ENCODE measurements at regions not wholly inside any gene's neighbourhood (a gene's known extent, or its start where the extent isn't known, plus 50 kb on each side); places are given as distances from the start of the nearest gene placed in this dataset.
"Not testable (repeated sequence)": the region's sequence is repeated elsewhere in the genome, so short reads cannot be mapped to it uniquely, and the experiment has no call there.

DNA sequence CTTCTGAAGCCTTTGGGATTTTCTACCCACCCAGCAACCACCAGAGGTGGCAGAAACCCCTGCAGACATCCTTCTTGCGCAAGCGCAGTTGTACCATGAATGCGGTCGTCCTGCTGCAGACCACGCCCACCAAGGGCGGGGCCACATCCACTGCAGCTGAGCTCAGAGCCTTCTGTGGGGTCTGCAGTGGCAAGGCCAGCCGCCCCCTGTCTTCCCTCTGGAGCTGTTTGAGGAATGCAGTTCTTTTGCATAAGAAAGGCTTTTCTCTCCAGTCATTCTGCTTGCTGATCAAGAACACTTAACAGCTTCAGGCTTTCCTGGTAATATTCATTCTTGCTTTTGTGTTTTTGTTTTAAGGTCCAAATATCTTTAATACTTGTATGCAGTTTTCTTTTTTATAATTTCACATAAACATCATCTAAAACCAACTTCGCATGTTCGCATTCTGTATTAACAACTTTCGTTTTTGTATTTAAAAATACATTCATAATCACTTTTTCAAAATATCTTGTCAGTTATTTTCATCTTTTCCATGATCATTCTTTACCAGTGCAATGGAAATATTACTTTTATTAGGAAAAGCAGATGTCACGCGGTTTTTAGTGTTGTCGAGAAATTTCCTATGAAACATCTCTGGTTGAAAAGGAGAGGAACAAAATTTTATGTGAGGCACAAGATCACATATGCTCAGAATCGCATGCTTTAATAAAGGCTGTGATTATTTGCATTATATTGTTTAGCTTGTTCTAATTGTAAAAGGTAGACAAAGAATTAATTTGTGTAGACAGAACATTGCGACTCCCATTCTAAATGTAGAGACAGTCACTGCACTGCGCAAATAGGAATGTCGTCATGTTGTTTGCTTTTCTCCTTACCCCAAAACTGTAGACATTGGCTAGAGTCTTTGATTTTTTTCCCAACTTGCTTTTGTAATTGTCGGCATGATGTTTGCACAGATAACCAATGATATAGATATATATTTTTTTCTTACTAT lies 98.1 kb upstream of the SNRPN start:
- no peaks in the 10 kb centered on the region for H3K36me3 ChIP-seq (ENCODE audit: control insufficient read depth, insufficient read depth, low read length)
- H3K4me3 ChIP-seq (ENCODE audit: low read length): no peak overlapping the region
- H3K27me3 ChIP-seq (ENCODE audit: control insufficient read depth, insufficient read depth, low read length): no peaks in the 10 kb centered on the region
- no peaks in the 10 kb centered on the region for H3K4me1 ChIP-seq (ENCODE audit: control insufficient read depth, insufficient read depth, low read length)
- no peak overlapping the region for H3K9ac ChIP-seq (ENCODE audit: low read length)
- no peak overlapping the region for H3K27ac ChIP-seq (ENCODE audit: low read depth, low read length)

DNA sequence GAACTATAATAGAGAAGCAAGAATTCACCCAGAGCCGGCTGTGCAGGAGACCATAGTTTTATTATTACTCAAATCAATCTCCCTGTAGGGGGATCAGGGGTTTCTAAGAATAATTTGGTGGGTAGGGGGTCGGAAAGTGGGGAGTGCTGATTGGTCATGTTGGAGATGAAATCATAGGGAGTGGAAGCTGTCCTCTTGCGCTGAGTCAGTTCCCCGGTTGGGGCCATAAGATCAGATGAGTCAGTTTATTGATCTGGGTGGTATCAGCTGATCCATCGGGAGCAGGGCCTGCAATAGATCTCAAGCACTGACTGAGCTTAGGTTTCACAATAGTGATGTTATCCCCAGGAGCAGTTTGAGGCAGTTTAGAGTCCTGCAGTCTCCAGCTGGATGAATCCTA lies 97.0 kb upstream of the SNRPN start:
- Histone ChIP-seq H3K36me3 (ENCODE audit: control insufficient read depth, insufficient read depth, low read length) (no peaks in the 10 kb centered on the region), H3K4me3 (ENCODE audit: low read length) (no peak overlapping the region), H3K27me3 (ENCODE audit: control insufficient read depth, insufficient read depth, low read length) (no peaks in the 10 kb centered on the region), H3K27ac (ENCODE audit: low read depth, low read length) (no peak overlapping the region), H3K4me1 (ENCODE audit: control insufficient read depth, insufficient read depth, low read length) (no peaks in the 10 kb centered on the region), H3K9ac (ENCODE audit: low read length) (no peak overlapping the region)

GRCh38 chr15:24858183-24858582 lies 96.6 kb upstream of the SNRPN start:
- not testable (repeated sequence) for H3K4me3 ChIP-seq (ENCODE audit: low read length); H3K9ac ChIP-seq (ENCODE audit: low read length); H3K27me3 ChIP-seq (ENCODE audit: control insufficient read depth, insufficient read depth, low read length); H3K27ac ChIP-seq (ENCODE audit: low read depth, low read length); H3K4me1 ChIP-seq (ENCODE audit: control insufficient read depth, insufficient read depth, low read length); H3K36me3 ChIP-seq (ENCODE audit: control insufficient read depth, insufficient read depth, low read length)

DNA sequence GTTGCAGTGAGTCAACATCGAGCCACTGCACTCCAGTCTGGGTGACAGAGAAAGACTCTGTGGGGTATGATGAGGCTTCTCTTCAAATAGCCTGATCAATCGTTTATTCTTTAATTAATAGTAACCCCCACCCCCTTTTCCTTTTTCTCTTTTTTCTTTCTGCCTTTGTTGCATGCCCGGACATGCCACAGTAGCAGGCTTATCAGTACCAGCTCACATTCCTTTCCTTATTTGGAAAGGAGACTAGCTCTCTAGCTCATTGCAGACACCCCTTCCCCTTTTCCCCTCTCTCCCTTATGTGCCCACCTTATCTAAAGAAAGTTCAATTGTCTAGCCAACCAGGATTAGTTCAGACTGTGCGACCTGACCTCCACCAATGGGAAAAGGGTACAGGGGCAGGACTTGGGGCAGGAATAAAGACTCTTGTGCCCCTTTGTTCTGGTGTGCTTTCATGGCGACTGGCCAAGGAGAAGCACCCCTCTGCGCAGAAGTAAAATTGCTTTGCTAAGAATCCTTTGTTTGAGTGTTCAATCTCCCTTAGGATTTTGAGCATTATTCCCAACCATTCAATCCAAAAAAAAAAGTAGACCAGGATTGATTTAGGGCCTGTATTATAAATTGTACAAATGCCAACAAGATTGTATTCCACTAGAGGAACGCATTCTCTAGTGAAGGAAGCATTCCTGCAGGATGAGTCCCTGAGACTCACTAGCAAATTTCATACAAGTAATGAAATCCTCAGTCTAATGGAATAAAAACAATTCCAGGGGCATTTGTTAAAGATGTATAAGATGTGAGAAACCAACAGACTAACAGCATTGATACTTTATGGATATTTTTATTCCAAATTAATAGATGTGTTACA lies 95.8 kb upstream of the SNRPN start:
- Histone ChIP-seq H3K4me3 (ENCODE audit: low read length) (no peak overlapping the region), H3K4me1 (ENCODE audit: control insufficient read depth, insufficient read depth, low read length) (no peaks in the 10 kb centered on the region), H3K9ac (ENCODE audit: low read length) (no peak overlapping the region), H3K27ac (ENCODE audit: low read depth, low read length) (no peak overlapping the region), H3K27me3 (ENCODE audit: control insufficient read depth, insufficient read depth, low read length) (no peaks in the 10 kb centered on the region), H3K36me3 (ENCODE audit: control insufficient read depth, insufficient read depth, low read length) (no peaks in the 10 kb centered on the region)

DNA sequence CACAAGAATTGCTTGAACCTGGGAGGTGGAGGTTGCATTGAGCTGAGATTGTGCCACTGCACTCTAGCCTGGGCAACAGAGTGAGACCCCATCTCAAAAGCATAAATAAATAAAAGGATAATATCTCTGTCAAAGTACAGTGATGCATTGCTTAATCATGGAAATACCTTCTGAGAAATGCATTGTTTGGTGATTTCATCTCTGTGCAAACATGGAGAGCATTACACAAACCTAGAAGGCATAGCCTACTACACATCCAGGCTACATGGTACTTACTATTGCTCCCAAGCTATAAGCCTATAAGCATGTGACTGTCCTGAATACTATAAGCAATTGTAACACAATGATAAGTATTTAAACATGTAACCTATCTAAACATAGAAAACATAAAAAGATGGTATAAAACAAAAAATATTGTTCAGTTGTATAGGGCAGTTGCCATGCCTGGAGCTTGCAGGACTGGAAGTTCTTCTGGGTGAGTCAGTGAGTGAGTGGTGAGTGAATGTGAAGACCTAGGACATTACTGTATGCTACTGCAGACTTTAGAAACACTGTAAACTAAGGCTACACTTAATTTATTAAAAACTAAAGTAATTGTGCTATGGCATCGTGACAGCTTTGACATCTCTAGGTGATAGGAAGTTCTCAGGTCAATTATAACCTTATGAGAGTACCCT lies 93.6 kb upstream of the SNRPN start:
- no peaks in the 10 kb centered on the region for H3K36me3 ChIP-seq (ENCODE audit: control insufficient read depth, insufficient read depth, low read length)
- no peak overlapping the region for H3K27ac ChIP-seq (ENCODE audit: low read depth, low read length)
- no peak overlapping the region for H3K4me3 ChIP-seq (ENCODE audit: low read length)
- H3K9ac ChIP-seq (ENCODE audit: low read length): no peak overlapping the region
- H3K27me3 ChIP-seq (ENCODE audit: control insufficient read depth, insufficient read depth, low read length): no peaks in the 10 kb centered on the region
- H3K4me1 ChIP-seq (ENCODE audit: control insufficient read depth, insufficient read depth, low read length): no peaks in the 10 kb centered on the region

- no peak overlapping the region for H3K9ac ChIP-seq (ENCODE audit: low read length)
- H3K27me3 ChIP-seq (ENCODE audit: control insufficient read depth, insufficient read depth, low read length): no peaks in the 10 kb centered on the region
- H3K4me3 ChIP-seq (ENCODE audit: low read length): no peak overlapping the region
- no peak overlapping the region for H3K27ac ChIP-seq (ENCODE audit: low read depth, low read length)
- H3K36me3 ChIP-seq (ENCODE audit: control insufficient read depth, insufficient read depth, low read length): no peaks in the 10 kb centered on the region
- H3K4me1 ChIP-seq (ENCODE audit: control insufficient read depth, insufficient read depth, low read length): no peaks in the 10 kb centered on the region
Measured at GRCh38 chr15:24862726-24863521, 91.9 kb upstream of the SNRPN start.

DNA sequence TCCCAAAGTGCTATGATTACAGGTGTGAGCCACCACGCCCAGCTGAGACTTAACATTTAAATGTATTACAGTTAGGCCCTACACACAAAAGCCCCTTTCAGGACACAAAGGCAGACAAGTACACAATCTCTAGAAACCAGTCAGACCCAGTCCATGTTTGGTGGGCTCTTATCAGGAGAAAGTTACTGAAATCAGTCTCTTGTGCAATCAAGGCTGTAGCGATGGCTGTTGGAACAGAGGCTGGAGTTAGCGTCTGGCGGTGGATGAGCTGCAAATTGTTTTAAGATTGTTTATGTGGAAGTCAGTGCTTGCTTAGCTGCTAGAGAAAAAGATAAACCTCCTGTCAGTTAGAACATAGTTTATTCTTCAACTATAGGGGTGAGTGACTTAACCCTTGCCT lies 89.5 kb upstream of the SNRPN start:
- no peak overlapping the region for H3K27ac ChIP-seq (ENCODE audit: low read depth, low read length)
- H3K36me3 ChIP-seq (ENCODE audit: control insufficient read depth, insufficient read depth, low read length): no peaks in the 10 kb centered on the region
- no peak overlapping the region for H3K4me3 ChIP-seq (ENCODE audit: low read length)
- no peaks in the 10 kb centered on the region for H3K4me1 ChIP-seq (ENCODE audit: control insufficient read depth, insufficient read depth, low read length)
- H3K9ac ChIP-seq (ENCODE audit: low read length): no peak overlapping the region
- no peaks in the 10 kb centered on the region for H3K27me3 ChIP-seq (ENCODE audit: control insufficient read depth, insufficient read depth, low read length)

- no peak overlapping the region for H3K4me3 ChIP-seq (ENCODE audit: low read length)
- no peaks in the 10 kb centered on the region for H3K27me3 ChIP-seq (ENCODE audit: control insufficient read depth, insufficient read depth, low read length)
- no peaks in the 10 kb centered on the region for H3K4me1 ChIP-seq (ENCODE audit: control insufficient read depth, insufficient read depth, low read length)
- no peak overlapping the region for H3K27ac ChIP-seq (ENCODE audit: low read depth, low read length)
- no peaks in the 10 kb centered on the region for H3K36me3 ChIP-seq (ENCODE audit: control insufficient read depth, insufficient read depth, low read length)
- no peak overlapping the region for H3K9ac ChIP-seq (ENCODE audit: low read length)
Measured at GRCh38 chr15:24877174-24877573, 77.6 kb upstream of the SNRPN start.

DNA sequence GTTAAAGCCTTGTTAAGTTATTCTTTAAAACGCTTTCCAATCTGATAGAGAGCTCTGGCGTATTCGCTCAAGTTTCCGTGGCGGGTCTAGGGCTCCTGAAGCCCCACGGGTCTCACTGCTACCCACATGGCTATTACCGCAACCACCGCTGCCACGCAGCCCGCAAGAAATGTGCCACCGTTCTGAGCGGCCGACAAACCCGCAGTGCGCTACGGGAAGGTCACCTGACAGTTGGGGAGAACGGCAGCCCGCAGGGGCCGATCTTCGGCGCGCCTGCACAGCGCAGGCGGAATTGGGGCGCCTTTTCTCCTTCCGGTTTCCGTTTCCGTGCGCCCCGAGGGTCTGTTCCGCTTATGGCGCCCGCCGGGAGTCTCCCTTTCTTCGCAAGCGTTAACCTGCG lies 76.6 kb upstream of the SNRPN start:
- peak overlapping the region; percentile 50 for H3K4me3 ChIP-seq (ENCODE audit: low read length)
- no peaks in the 10 kb centered on the region for H3K4me1 ChIP-seq (ENCODE audit: control insufficient read depth, insufficient read depth, low read length)
- H3K9ac ChIP-seq (ENCODE audit: low read length): no peak overlapping the region
- no peaks in the 10 kb centered on the region for H3K36me3 ChIP-seq (ENCODE audit: control insufficient read depth, insufficient read depth, low read length)
- H3K27ac ChIP-seq (ENCODE audit: low read depth, low read length): no peak overlapping the region
- no peaks in the 10 kb centered on the region for H3K27me3 ChIP-seq (ENCODE audit: control insufficient read depth, insufficient read depth, low read length)

GRCh38 chr15:24879492-24879891 lies 75.3 kb upstream of the SNRPN start:
- Histone ChIP-seq H3K27ac (ENCODE audit: low read depth, low read length) (no peak overlapping the region), H3K27me3 (ENCODE audit: control insufficient read depth, insufficient read depth, low read length) (no peaks in the 10 kb centered on the region), H3K36me3 (ENCODE audit: control insufficient read depth, insufficient read depth, low read length) (no peaks in the 10 kb centered on the region), H3K4me3 (ENCODE audit: low read length) (no peak overlapping the region), H3K9ac (ENCODE audit: low read length) (no peak overlapping the region), H3K4me1 (ENCODE audit: control insufficient read depth, insufficient read depth, low read length) (no peaks in the 10 kb centered on the region)

DNA sequence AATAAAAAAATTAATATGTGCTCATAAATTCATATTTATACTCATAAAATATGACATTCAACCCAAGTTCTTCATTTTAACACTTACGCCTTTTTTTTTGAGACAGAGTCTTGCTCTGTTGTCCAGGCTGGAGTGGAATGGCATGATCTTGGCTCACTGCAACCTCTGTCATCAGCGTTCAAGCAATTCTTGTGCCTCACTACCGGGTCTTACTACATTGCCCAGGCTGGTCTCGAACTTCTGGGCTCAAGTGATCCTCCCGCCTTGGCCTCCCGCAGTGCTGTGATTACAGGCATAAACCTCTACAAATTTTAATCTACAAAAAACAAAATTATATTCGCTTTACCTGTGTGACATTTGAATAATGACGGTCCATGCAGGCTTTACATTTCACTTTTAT lies 74.1 kb upstream of the SNRPN start:
- no peaks in the 10 kb centered on the region for H3K4me1 ChIP-seq (ENCODE audit: control insufficient read depth, insufficient read depth, low read length)

More for the DNA sequence above, 74.1 kb upstream of the SNRPN start:
- no peaks in the 10 kb centered on the region for H3K27me3 ChIP-seq (ENCODE audit: control insufficient read depth, insufficient read depth, low read length)
- H3K9ac ChIP-seq (ENCODE audit: low read length): no peak overlapping the region
- H3K4me3 ChIP-seq (ENCODE audit: low read length): no peak overlapping the region
- H3K36me3 ChIP-seq (ENCODE audit: control insufficient read depth, insufficient read depth, low read length): no peaks in the 10 kb centered on the region
- H3K27ac ChIP-seq (ENCODE audit: low read depth, low read length): no peak overlapping the region

Measured in rectal smooth muscle tissue (tissue), 1 donor.